ENCODE measurements at regions not wholly inside any gene's neighbourhood (a gene's known extent, or its start where the extent isn't known, plus 50 kb on each side); places are given as distances from the start of the nearest gene placed in this dataset.

DNA sequence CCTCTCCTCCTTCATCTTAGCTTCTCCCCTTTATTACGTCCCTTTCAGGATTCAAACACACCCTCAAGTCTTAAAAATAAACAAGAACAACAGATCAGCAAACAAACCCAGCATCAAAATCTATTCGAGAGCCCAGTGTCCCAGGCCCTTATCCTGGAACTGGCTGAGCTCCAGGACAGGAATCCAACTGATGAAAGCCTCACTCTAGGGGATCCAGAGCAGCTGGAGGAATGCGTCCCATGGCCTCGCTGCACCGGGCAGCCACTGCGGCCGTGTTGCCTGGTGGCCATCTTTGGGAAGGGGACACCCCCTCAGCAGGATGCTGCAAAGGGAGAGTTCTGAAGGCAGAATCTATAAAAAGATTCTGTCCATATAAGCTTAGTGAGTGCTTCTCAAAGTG, 156.5 kb upstream of the BMPER start:
- TF ChIP-seq, protein P1, sequence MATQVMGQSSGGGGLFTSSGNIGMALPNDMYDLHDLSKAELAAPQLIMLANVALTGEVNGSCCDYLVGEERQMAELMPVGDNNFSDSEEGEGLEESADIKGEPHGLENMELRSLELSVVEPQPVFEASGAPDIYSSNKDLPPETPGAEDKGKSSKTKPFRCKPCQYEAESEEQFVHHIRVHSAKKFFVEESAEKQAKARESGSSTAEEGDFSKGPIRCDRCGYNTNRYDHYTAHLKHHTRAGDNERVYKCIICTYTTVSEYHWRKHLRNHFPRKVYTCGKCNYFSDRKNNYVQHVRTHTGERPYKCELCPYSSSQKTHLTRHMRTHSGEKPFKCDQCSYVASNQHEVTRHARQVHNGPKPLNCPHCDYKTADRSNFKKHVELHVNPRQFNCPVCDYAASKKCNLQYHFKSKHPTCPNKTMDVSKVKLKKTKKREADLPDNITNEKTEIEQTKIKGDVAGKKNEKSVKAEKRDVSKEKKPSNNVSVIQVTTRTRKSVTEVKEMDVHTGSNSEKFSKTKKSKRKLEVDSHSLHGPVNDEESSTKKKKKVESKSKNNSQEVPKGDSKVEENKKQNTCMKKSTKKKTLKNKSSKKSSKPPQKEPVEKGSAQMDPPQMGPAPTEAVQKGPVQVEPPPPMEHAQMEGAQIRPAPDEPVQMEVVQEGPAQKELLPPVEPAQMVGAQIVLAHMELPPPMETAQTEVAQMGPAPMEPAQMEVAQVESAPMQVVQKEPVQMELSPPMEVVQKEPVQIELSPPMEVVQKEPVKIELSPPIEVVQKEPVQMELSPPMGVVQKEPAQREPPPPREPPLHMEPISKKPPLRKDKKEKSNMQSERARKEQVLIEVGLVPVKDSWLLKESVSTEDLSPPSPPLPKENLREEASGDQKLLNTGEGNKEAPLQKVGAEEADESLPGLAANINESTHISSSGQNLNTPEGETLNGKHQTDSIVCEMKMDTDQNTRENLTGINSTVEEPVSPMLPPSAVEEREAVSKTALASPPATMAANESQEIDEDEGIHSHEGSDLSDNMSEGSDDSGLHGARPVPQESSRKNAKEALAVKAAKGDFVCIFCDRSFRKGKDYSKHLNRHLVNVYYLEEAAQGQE (IDR thresholded peaks at IDR 0.05; ENCODE audit: insufficient read depth in 1 of 2, low read depth in 2 of 2, low read length in 2 of 2) = no peak
- no peak for TF ChIP-seq SIN3A (IDR thresholded peaks at IDR 0.05; ENCODE audit: borderline replicate concordance, insufficient read depth, low read length)
- TF ChIP-seq TAF1 (IDR thresholded peaks at IDR 0.05; ENCODE audit: borderline replicate concordance, insufficient read depth, low read length) = no peak
- no peak for TF ChIP-seq POLR2AphosphoS5 (IDR thresholded peaks at IDR 0.05; ENCODE audit: low read depth, low read length)
- no peak for TF ChIP-seq FOXP2 (optimal IDR thresholded peaks at IDR 0.05; ENCODE audit: borderline replicate concordance, extremely low read depth, extremely low read length, insufficient read depth)

Data from PFSK-1 (cell line).